IMR-90 (cell line): ENCODE measurements at regions not wholly inside any gene's neighbourhood (a gene's known extent, or its start where the extent isn't known, plus 50 kb on each side); places are given as distances from the start of the nearest gene placed in this dataset.

Experiments used
- ATAC-seq: fragments of 200-7000 bp; cut with Tn5 transposase; 2 replicates; pipeline ENCODE4 v1.9.1; 2020; ENCODE audit warnings: low read depth, mild to moderate bottlenecking, moderate library complexity
- BruUV-seq: library from RNA; stranded (reverse); fragments of 400-500 nt; replicated peaks from 2 replicates; lab custom pipeline; 2021; lab: Mats Ljungman, UMichigan
- CTCF ChIA-PET: fragments of 300-600 bp; formaldehyde crosslinking; extraction: SDS; loops from one replicate; lab custom pipeline; 2021; ENCODE audit warnings: antibody characterized with exemption; lab: Yijun Ruan, JAX
- POLR2A ChIA-PET: fragments of 300-600 bp; sonication (Branson Sonifier 250); formaldehyde crosslinking; loops from one replicate; lab custom pipeline; 2022; ENCODE audit warnings: antibody characterized with exemption; ENCODE audit not compliant: unreplicated experiment; lab: Charles Lee
- DNase-seq: peaks from one replicate; pipeline ENCODE4 v3.0.0; 2013
- H2AFZ ChIP-seq: replicated peaks from 2 replicates; pipeline ENCODE3; 2013; ENCODE audit warnings: low read length, mild to moderate bottlenecking; ENCODE audit not compliant: poor library complexity
- H2AK5ac ChIP-seq: 2 replicates; pipeline ENCODE4 v1.6.1; 2013; ENCODE audit warnings: low read depth, low read length, inconsistent platforms
- H2AK9ac ChIP-seq: replicated peaks from 2 replicates; pipeline ENCODE3; 2013; ENCODE audit warnings: mild to moderate bottlenecking, low read depth, low read length, moderate library complexity; ENCODE audit not compliant: poor library complexity
- H2BK120ac ChIP-seq: 2 replicates; pipeline ENCODE4 v1.6.1; 2013; ENCODE audit warnings: low read depth, low read length, inconsistent platforms
- H2BK15ac ChIP-seq: 3 replicates; pipeline ENCODE4 v1.6.1; 2013; ENCODE audit warnings: low read depth, low read length, inconsistent platforms
- H2BK20ac ChIP-seq: 2 replicates; pipeline ENCODE4 v1.6.1; 2013; ENCODE audit warnings: low read depth, mild to moderate bottlenecking, inconsistent platforms, low read length, moderate library complexity
- H2BK5ac ChIP-seq: 2 replicates; pipeline ENCODE4 v1.6.1; 2013; ENCODE audit warnings: mild to moderate bottlenecking, low read depth, low read length, inconsistent platforms; ENCODE audit not compliant: poor library complexity, severe bottlenecking
- H3K14ac ChIP-seq: replicated peaks from 2 replicates; pipeline ENCODE4 v1.6.1; 2013; ENCODE audit warnings: low read depth, low read length, inconsistent platforms
- H3K18ac ChIP-seq: 2 replicates; pipeline ENCODE4 v1.6.1; 2013; ENCODE audit warnings: low read depth, low read length, control low read depth
- H3K23ac ChIP-seq: 2 replicates; pipeline ENCODE4 v1.6.1; 2013; ENCODE audit warnings: low read depth, low read length, inconsistent platforms
- H3K27ac ChIP-seq: 2 replicates; pipeline ENCODE4 v1.5.1; 2013; ENCODE audit warnings: mild to moderate bottlenecking, control low read depth, low read length; ENCODE audit not compliant: insufficient read depth
- H3K27me3 ChIP-seq: 2 replicates; pipeline ENCODE4 v1.6.1; 2013; ENCODE audit warnings: low read length; ENCODE audit not compliant: control insufficient read depth, insufficient read depth
- H3K36me3 ChIP-seq: 2 replicates; pipeline ENCODE4 v1.6.1; 2013; ENCODE audit warnings: low read length, mixed read lengths; ENCODE audit not compliant: control insufficient read depth, insufficient read depth
- H3K4ac ChIP-seq: 2 replicates; pipeline ENCODE4 v1.6.1; 2013; ENCODE audit warnings: low read depth, low read length, inconsistent platforms
- H3K4me1 ChIP-seq: 2 replicates; pipeline ENCODE4 v1.6.1; 2013; ENCODE audit warnings: low read length, mixed read lengths; ENCODE audit not compliant: control insufficient read depth, insufficient read depth
- H3K4me2 ChIP-seq: 2 replicates; pipeline ENCODE4 v1.6.1; 2013; ENCODE audit warnings: low read depth, mild to moderate bottlenecking, control low read depth, low read length, moderate library complexity
- H3K4me3 ChIP-seq: 2 replicates; pipeline ENCODE4 v1.5.1; 2013; ENCODE audit warnings: low read depth, mild to moderate bottlenecking, control low read depth, low read length, moderate library complexity; ENCODE audit not compliant: insufficient read depth
- H3K56ac ChIP-seq: 2 replicates; pipeline ENCODE4 v1.6.1; 2013; ENCODE audit warnings: low read length, inconsistent platforms; ENCODE audit not compliant: insufficient read depth; ENCODE audit errors: extremely low read depth
- H3K79me1 ChIP-seq, 2 experiments: 2 replicates each; pipeline ENCODE4 v1.6.1; 2013; ENCODE audit warnings: low read length in 2 of 2, inconsistent platforms in 1 of 2, low read depth in 1 of 2
- H3K9ac ChIP-seq: 2 replicates; pipeline ENCODE4 v1.6.1; 2013; ENCODE audit warnings: low read depth, low read length, control low read depth
- H3K9me1 ChIP-seq: 2 replicates; pipeline ENCODE4 v1.6.1; 2013; ENCODE audit warnings: low read length, inconsistent platforms; ENCODE audit not compliant: insufficient read depth
- H3K9me3 ChIP-seq: 2 replicates; pipeline ENCODE4 v1.6.1; 2013; ENCODE audit warnings: low read length; ENCODE audit not compliant: control insufficient read depth, insufficient read depth
- H4K20me1 ChIP-seq: 2 replicates; pipeline ENCODE4 v1.6.1; 2013; ENCODE audit warnings: low read length, inconsistent platforms; ENCODE audit not compliant: insufficient read depth
- H4K5ac ChIP-seq: 2 replicates; pipeline ENCODE4 v1.6.1; 2013; ENCODE audit warnings: mild to moderate bottlenecking, low read depth, low read length, control low read depth
- H4K8ac ChIP-seq, 2 experiments: 2 replicates each; pipeline ENCODE4 v1.6.1; 2013; ENCODE audit warnings: low read depth in 2 of 2, low read length in 2 of 2, control low read depth in 1 of 2, inconsistent platforms in 1 of 2
- H4K91ac ChIP-seq: 2 replicates; pipeline ENCODE4 v1.6.1; 2013; ENCODE audit warnings: low read depth, low read length, inconsistent platforms; ENCODE audit not compliant: insufficient read depth
- BHLHE40 ChIP-seq: fragments of 150-350 bp; IDR thresholded peaks from 2 replicates; pipeline ENCODE4 v1.6.1; 2016; ENCODE audit warnings: mild to moderate bottlenecking, low read depth, low read length
- CEBPB ChIP-seq: IDR thresholded peaks from 2 replicates; pipeline ENCODE4 v1.6.1; 2012; ENCODE audit warnings: low read depth, low read length, improper control_type of control experiment
- CHD1 ChIP-seq: IDR thresholded peaks from 2 replicates; pipeline ENCODE4 v1.6.1; 2012; ENCODE audit warnings: low read depth, low read length, improper control_type of control experiment
- CTCF ChIP-seq: conservative IDR thresholded peaks from 2 replicates; pipeline ENCODE4 v1.5.1; 2012; ENCODE audit warnings: mild to moderate bottlenecking, low read depth, low read length, improper control_type of control experiment
- FOS ChIP-seq: fragments of 150-350 bp; IDR thresholded peaks from 2 replicates; pipeline ENCODE4 v1.6.1; 2016; ENCODE audit warnings: low read depth, low read length
- MAFK ChIP-seq: IDR thresholded peaks from 2 replicates; pipeline ENCODE4 v1.6.1; 2012; ENCODE audit warnings: low read depth, low read length, improper control_type of control experiment
- MAZ ChIP-seq: IDR thresholded peaks from 2 replicates; pipeline ENCODE4 v1.6.1; 2012; ENCODE audit warnings: low read depth, mild to moderate bottlenecking, low read length, improper control_type of control experiment, moderate library complexity, borderline replicate concordance
- MXI1 ChIP-seq: IDR thresholded peaks from 2 replicates; pipeline ENCODE4 v1.6.1; 2012; ENCODE audit warnings: low read depth, mild to moderate bottlenecking, low read length, moderate library complexity, borderline replicate concordance
- NFE2L2 ChIP-seq: fragments of 150-350 bp; IDR thresholded peaks from 2 replicates; pipeline ENCODE4 v1.6.1; 2016; ENCODE audit warnings: low read depth, mild to moderate bottlenecking, low read length
- POLR2A ChIP-seq: IDR thresholded peaks from 2 replicates; pipeline ENCODE4 v1.6.1; 2012; ENCODE audit warnings: mild to moderate bottlenecking, low read depth, low read length
- RAD21 ChIP-seq: IDR thresholded peaks from 2 replicates; pipeline ENCODE4 v1.6.1; 2012; ENCODE audit warnings: low read length, improper control_type of control experiment
- RCOR1 ChIP-seq: IDR thresholded peaks from 2 replicates; pipeline ENCODE4 v1.6.1; 2012; ENCODE audit warnings: mild to moderate bottlenecking, low read length, improper control_type of control experiment; ENCODE audit not compliant: insufficient replicate concordance
- RFX5 ChIP-seq: IDR thresholded peaks from 2 replicates; pipeline ENCODE4 v1.8.0; 2012; ENCODE audit warnings: low read depth, mild to moderate bottlenecking, low read length, moderate library complexity
- SMC3 ChIP-seq: fragments of 150-350 bp; IDR thresholded peaks from 2 replicates; pipeline ENCODE4 v1.6.1; 2016; ENCODE audit warnings: low read depth, mild to moderate bottlenecking, antibody characterized with exemption, low read length, moderate library complexity
- WGBS, 2 experiments: methylation state at CpG; one replicate each; pipeline versions ENCODE4 v1.1.5 to v1.1.7; 2013; ENCODE audit warnings: missing lambda C conversion rate in 2 of 2; ENCODE audit not compliant: insufficient read length in 1 of 2; ENCODE audit errors: extremely low coverage in 2 of 2; 5-methylcytosine and 5-hydroxymethylcytosine counted together
- dilution Hi-C: fragments of 300-500 bp; cut with HindIII; formaldehyde crosslinking; loops from one replicate; pipeline ENCODE4 v1.14.3; 2018; ENCODE audit warnings: low sequenced_read_pairs; ENCODE audit not compliant: unreplicated experiment
- in situ Hi-C: fragments of 300-500 bp; cut with MboI; formaldehyde crosslinking; loops from 3 replicates; pipeline ENCODE4 v1.14.3; 2019; ENCODE audit warnings: low sequenced_read_pairs, inconsistent platforms, mixed read lengths
- intact Hi-C: fragments of 100-400 bp; cut with micrococcal nuclease; formaldehyde crosslinking; loops from 2 replicates; pipeline ENCODE4 v1.10.0; 2022
- TF ChIP-seq, protein P1 (sequence below): fragments of 150-350 bp; IDR thresholded peaks from 2 replicates; pipeline ENCODE4 v1.6.1; 2016; ENCODE audit warnings: low read depth, mild to moderate bottlenecking, low read length, moderate library complexity, borderline replicate concordance
- TF ChIP-seq, protein P2 (sequence below): fragments of 150-350 bp; IDR thresholded peaks from 2 replicates; pipeline ENCODE4 v1.6.1; 2017; ENCODE audit warnings: mild to moderate bottlenecking, antibody characterized with exemption, low read length, low read depth

DNA sequence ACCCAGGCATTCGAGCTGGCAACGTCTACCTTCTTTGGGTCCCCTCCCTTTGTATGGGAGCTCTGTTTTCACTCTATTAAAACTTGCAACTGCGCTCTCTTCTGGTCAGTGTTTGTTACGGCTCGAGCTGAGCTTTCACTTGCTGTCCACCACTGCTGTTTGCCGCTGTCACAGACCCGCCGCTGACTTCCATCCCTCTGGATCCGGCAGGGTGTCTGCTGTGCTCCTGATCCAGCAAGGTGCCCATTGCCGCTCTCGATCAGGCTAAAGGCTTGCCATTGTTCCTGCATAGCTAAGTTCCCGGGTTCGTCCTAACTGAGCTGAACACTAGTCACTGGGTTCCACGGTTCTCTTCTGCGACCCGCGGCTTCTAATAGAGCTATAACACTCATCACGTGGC is 183.5 kb upstream of the GALNTL6 start:
- no peak overlapping the region for H3K23ac ChIP-seq
- no peak overlapping the region for H4K91ac ChIP-seq
- H2AK5ac ChIP-seq, result no peak overlapping the region
- no peak overlapping the region for H2AFZ ChIP-seq
- intact Hi-C loops (no loop called here), dilution Hi-C loops (no loop called here), in situ Hi-C loops (no loop called here)
- H3K18ac ChIP-seq, result no peak overlapping the region
- no TSS peak for BruUV-seq
- no peak overlapping the region for H3K9ac ChIP-seq
- H4K5ac ChIP-seq, result no peak overlapping the region
- no peak overlapping the region for H3K4me3 ChIP-seq
- H4K20me1 ChIP-seq, result no peaks in the 10 kb centered on the region
- no peak overlapping the region for H2AK9ac ChIP-seq
- no peaks in the 10 kb centered on the region for H3K27me3 ChIP-seq
- no peaks in the 10 kb centered on the region for H3K4me1 ChIP-seq
- H3K27ac ChIP-seq, result no peak overlapping the region
- DNase-seq (no peak), ATAC-seq (no peak)
- H3K9me3 ChIP-seq, result peaks cover 5% of the 10 kb centered on the region; the same call in 1 of the 2 replicates
- ChIA-PET POLR2A (no interaction called here), CTCF (no interaction called here)
- H2BK5ac ChIP-seq, result no peak overlapping the region
- H2BK120ac ChIP-seq, result no peak overlapping the region
- H3K4me2 ChIP-seq, result no peak overlapping the region
- no peak overlapping the region for H3K4ac ChIP-seq
- no peak overlapping the region for H3K56ac ChIP-seq
- H3K79me1 ChIP-seq, result no peaks in the 10 kb centered on the region
- H2BK15ac ChIP-seq, result no peak overlapping the region
- no peak overlapping the region for H2BK20ac ChIP-seq
- H4K8ac ChIP-seq, result no peak overlapping the region
- H3K36me3 ChIP-seq, result no peaks in the 10 kb centered on the region
- H3K9me1 ChIP-seq, result no peaks in the 10 kb centered on the region
- H3K14ac ChIP-seq, result no peak overlapping the region
- TF ChIP-seq MXI1 (no peak), MAZ (no peak), FOS (no peak), SMC3 (no peak), POLR2A (no peak), MAFK (no peak), CHD1 (no peak), RFX5 (no peak), NFE2L2 (no peak), BHLHE40 (no peak), RCOR1 (no peak), RAD21 (no peak), CTCF (no peak), CEBPB (no peak)
- TF ChIP-seq, protein P1, sequence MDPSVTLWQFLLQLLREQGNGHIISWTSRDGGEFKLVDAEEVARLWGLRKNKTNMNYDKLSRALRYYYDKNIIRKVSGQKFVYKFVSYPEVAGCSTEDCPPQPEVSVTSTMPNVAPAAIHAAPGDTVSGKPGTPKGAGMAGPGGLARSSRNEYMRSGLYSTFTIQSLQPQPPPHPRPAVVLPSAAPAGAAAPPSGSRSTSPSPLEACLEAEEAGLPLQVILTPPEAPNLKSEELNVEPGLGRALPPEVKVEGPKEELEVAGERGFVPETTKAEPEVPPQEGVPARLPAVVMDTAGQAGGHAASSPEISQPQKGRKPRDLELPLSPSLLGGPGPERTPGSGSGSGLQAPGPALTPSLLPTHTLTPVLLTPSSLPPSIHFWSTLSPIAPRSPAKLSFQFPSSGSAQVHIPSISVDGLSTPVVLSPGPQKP, result no peak
- TF ChIP-seq, protein P2, sequence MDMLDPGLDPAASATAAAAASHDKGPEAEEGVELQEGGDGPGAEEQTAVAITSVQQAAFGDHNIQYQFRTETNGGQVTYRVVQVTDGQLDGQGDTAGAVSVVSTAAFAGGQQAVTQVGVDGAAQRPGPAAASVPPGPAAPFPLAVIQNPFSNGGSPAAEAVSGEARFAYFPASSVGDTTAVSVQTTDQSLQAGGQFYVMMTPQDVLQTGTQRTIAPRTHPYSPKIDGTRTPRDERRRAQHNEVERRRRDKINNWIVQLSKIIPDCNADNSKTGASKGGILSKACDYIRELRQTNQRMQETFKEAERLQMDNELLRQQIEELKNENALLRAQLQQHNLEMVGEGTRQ, result no peak
- WGBS, 2 experiments, result 77% methylated on average over 5 of the region's 18 CpGs; no CpG with 5 or more reads in 1 of the 2 experiments
